Breast epithelium (tissue), 4 donors: ENCODE measurements at regions not wholly inside any gene's neighbourhood (a gene's known extent, or its start where the extent isn't known, plus 50 kb on each side); places are given as distances from the start of the nearest gene placed in this dataset.

Experiments
- DNase-seq, 2 donors: peaks; one replicate each; pipeline ENCODE4 v3.0.0-alpha.2; 2019; ENCODE audit warnings: low spot score in 2 of 2
- H3K27ac ChIP-seq, 2 donors: fragments of 200-600 bp; sonication (generic) in 1 of 2; one replicate each; pipeline ENCODE4 v1.5.1; 2016 to 2019; ENCODE audit warnings: mild to moderate bottlenecking in 1 of 2
- H3K27me3 ChIP-seq, 2 donors: fragments of 200-600 bp; sonication (generic) in 1 of 2; one replicate each; pipeline versions ENCODE4 v1.5.1 to v1.6.0; 2017 to 2019; ENCODE audit warnings: control low read depth in 1 of 2, mild to moderate bottlenecking in 1 of 2
- H3K36me3 ChIP-seq: fragments of 200-600 bp; one replicate; pipeline ENCODE4 v1.5.1; 2019
- H3K4me1 ChIP-seq, 2 donors: fragments of 200-600 bp; sonication (generic); one replicate each; pipeline ENCODE4 v1.5.1; 2016 to 2019; ENCODE audit warnings: control low read depth in 1 of 2
- H3K4me3 ChIP-seq, 3 donors: fragments of 200-600 bp; sonication (generic); 1 replicate in 2 of 3; 2 replicates in 1 of 3; pipeline ENCODE4 v1.5.1; 2016 to 2019; ENCODE audit warnings: mild to moderate bottlenecking in 3 of 3, moderate library complexity in 2 of 3
- H3K9me3 ChIP-seq, 2 donors: fragments of 200-600 bp; sonication (generic) in 1 of 2; one replicate each; pipeline ENCODE4 v1.5.1; 2016 to 2019; ENCODE audit warnings: control low read depth in 1 of 2
- POLR2A ChIP-seq: fragments of 450-650 bp; IDR thresholded peaks from one replicate; pipeline ENCODE4 v1.6.1; 2016; ENCODE audit warnings: antibody characterized with exemption, mild to moderate bottlenecking, moderate library complexity
- POLR2AphosphoS5 ChIP-seq, 3 donors: sonication (generic); formaldehyde crosslinking; IDR thresholded peaks; one replicate each; pipeline ENCODE4 v1.6.1; 2017; ENCODE audit warnings: antibody characterized with exemption in 3 of 3
- intact Hi-C: fragments of 100-400 bp; cut with DNase I; formaldehyde crosslinking; loops from one replicate; pipeline ENCODE4 v1.15.1; 2023; ENCODE audit warnings: low total_unique reads
- TF ChIP-seq, protein P1 (sequence below), 3 donors: fragments of 450-650 bp; IDR thresholded peaks; one replicate each; pipeline ENCODE4 v1.5.1; 2016 to 2017; ENCODE audit warnings: antibody characterized with exemption in 3 of 3, mild to moderate bottlenecking in 3 of 3, moderate library complexity in 3 of 3

DNA sequence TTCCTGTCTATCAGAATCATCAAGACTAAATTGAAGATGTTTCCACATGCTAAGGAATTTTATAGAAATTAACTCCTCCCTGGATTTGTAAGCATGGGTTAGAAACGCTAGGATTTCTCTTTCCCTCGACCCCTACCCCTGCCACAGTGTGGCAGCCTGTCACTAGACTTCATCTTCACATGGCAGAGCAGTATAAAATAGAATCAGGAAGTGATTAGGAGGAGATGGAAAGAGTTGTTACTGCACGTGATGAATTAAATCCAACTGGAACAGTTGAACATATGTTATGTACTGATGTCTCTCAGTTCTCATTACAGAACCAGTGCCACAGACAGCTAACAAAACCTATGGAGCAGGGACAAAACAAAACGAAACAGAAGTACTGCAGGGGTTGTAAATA, 130.0 kb upstream of the BNIP2 start:
- Histone ChIP-seq H3K27me3 (peaks cover 0 to 29% of the 10 kb centered on the region in 2 donors), H3K36me3 (no peaks in the 10 kb centered on the region), H3K9me3 (no peaks in the 10 kb centered on the region), H3K4me1 (no peaks in the 10 kb centered on the region), H3K27ac (no peak overlapping the region), H3K4me3 (no peak overlapping the region)
- DNase-seq, result no peak
- TF ChIP-seq POLR2AphosphoS5 (IDR thresholded peaks at IDR 0.05) (no peak), POLR2A (no peak)
- TF ChIP-seq, protein P1, sequence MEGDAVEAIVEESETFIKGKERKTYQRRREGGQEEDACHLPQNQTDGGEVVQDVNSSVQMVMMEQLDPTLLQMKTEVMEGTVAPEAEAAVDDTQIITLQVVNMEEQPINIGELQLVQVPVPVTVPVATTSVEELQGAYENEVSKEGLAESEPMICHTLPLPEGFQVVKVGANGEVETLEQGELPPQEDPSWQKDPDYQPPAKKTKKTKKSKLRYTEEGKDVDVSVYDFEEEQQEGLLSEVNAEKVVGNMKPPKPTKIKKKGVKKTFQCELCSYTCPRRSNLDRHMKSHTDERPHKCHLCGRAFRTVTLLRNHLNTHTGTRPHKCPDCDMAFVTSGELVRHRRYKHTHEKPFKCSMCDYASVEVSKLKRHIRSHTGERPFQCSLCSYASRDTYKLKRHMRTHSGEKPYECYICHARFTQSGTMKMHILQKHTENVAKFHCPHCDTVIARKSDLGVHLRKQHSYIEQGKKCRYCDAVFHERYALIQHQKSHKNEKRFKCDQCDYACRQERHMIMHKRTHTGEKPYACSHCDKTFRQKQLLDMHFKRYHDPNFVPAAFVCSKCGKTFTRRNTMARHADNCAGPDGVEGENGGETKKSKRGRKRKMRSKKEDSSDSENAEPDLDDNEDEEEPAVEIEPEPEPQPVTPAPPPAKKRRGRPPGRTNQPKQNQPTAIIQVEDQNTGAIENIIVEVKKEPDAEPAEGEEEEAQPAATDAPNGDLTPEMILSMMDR (IDR thresholded peaks at IDR 0.05), result no peak
- intact Hi-C loops, result no loop called here

DNA sequence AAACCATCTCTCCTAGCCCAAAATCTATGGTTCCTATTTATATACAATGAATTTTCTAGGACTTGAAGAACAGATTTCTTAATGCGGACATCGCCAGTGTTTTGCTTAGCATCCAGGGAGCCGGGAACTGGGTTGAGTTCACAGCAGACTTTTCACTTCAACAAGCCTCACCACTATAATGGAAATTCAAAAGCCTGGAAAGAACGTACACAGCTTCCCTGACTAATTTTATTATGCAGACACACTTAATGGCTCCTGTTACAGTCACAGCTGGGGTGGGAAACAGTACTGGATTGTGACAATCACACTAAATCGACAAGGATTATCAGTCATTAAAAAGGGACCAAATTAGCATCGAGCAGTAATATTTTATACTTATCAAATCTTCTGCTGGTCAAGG, 129.2 kb upstream of the BNIP2 start:
- TF ChIP-seq, protein P1 (IDR thresholded peaks at IDR 0.05), result no peak
- TF ChIP-seq POLR2A (no peak), POLR2AphosphoS5 (IDR thresholded peaks at IDR 0.05) (no peak)
- no peaks in the 10 kb centered on the region for H3K4me1 ChIP-seq
- peaks cover 0 to 29% of the 10 kb centered on the region in 2 donors for H3K27me3 ChIP-seq
- H3K4me3 ChIP-seq, result no peak overlapping the region
- H3K36me3 ChIP-seq, result no peaks in the 10 kb centered on the region
- intact Hi-C loops, result no loop called here
- H3K27ac ChIP-seq, result no peak overlapping the region
- no peak for DNase-seq
- H3K9me3 ChIP-seq, result no peaks in the 10 kb centered on the region

DNA sequence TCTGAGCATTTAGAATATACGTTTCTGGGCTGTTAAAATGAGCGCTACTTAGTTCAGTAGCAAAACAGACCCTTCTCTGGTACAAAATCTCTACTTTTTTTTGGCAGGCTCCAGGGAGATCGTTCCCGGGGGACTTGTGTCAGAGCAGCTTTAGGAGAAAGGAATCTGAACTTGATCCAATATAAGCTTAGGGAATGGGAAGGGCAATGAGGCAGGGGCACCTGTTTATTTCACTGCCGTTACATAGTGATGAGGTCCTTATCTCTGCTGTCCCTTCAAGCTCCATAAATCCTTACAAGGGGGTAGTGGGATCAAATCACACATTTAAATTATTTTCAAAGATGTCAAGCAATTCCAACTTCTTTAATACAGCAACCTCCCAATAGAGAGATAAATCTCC, 128.7 kb upstream of the BNIP2 start:
- H3K4me3 ChIP-seq, result no peak overlapping the region
- no peak for DNase-seq
- H3K36me3 ChIP-seq, result no peaks in the 10 kb centered on the region
- H3K4me1 ChIP-seq, result no peaks in the 10 kb centered on the region
- H3K27me3 ChIP-seq, result peaks cover 0 to 27% of the 10 kb centered on the region in 2 donors
- H3K27ac ChIP-seq, result no peak overlapping the region
- no peak for TF ChIP-seq POLR2AphosphoS5 (IDR thresholded peaks at IDR 0.05)
- TF ChIP-seq, protein P1 (IDR thresholded peaks at IDR 0.05), result no peak
- TF ChIP-seq POLR2A, result no peak
- H3K9me3 ChIP-seq, result no peaks in the 10 kb centered on the region
- intact Hi-C loops, result no loop called here

DNA sequence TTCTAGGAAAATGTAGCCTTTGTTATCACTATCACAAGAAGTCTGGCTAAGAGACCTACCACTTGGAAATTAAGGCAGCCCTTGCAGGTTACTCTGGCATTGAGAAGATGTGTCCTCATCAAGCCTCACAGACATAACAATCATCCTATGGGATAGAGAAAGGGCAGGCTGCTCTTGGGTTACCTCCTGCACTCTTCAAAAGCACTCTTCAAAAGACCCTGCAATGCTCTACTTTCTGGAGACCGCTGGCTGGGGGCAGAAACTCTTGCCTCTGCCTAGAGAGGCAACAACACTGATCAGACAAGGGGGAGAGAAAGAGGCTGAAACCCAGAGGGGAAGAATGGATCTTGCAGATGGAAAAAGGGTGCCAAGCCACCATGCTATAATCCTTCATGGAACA, 127.9 kb upstream of the BNIP2 start:
- Histone ChIP-seq H3K9me3 (no peaks in the 10 kb centered on the region), H3K27ac (no peak overlapping the region), H3K27me3 (peaks cover 0 to 27% of the 10 kb centered on the region in 2 donors), H3K4me3 (no peak overlapping the region), H3K4me1 (no peaks in the 10 kb centered on the region), H3K36me3 (no peaks in the 10 kb centered on the region)
- intact Hi-C loops, result no loop called here
- no peak for TF ChIP-seq POLR2AphosphoS5 (IDR thresholded peaks at IDR 0.05)
- TF ChIP-seq, protein P1 (IDR thresholded peaks at IDR 0.05), result no peak
- no peak for TF ChIP-seq POLR2A
- DNase-seq, result no peak

DNA sequence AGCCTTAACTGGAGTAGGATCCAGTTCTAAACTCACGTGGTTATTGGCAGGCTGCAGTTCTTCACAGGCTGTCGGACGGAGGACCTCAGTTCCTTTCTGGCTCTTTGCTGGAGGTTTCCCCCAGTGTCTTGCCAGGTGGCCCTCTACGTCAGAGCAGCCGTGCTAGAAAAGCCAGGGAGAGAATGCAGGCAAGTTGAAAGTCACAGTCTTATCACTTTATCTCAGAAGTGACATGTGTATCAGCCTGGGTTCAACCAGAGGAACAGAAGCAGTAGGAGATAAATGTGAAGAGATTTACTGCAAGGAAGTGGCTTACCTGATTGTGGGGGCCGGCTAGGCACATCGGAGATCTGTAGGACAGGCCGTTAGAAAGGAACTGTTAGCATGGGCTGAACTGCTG, 125.3 kb upstream of the BNIP2 start:
- peaks cover 0 to 27% of the 10 kb centered on the region in 2 donors for H3K27me3 ChIP-seq
- H3K9me3 ChIP-seq, result no peaks in the 10 kb centered on the region
- DNase-seq, result no peak
- no peak overlapping the region for H3K27ac ChIP-seq
- intact Hi-C loops, result loop anchor here (2.0 kb wide), 1 partner anchor 60 kb away; no protein-coding TSS in a partner anchor
- no peaks in the 10 kb centered on the region for H3K36me3 ChIP-seq
- TF ChIP-seq POLR2AphosphoS5 (IDR thresholded peaks at IDR 0.05), result no peak
- TF ChIP-seq, protein P1 (IDR thresholded peaks at IDR 0.05), result no peak
- no peak for TF ChIP-seq POLR2A
- no peak overlapping the region for H3K4me3 ChIP-seq
- H3K4me1 ChIP-seq, result no peaks in the 10 kb centered on the region
